GM18505 (cell line): ENCODE measurements at regions not wholly inside any gene's neighbourhood (a gene's known extent, or its start where the extent isn't known, plus 50 kb on each side); places are given as distances from the start of the nearest gene placed in this dataset.

Source experiments
- ATAC-seq: cut with Tn5 transposase; IDR thresholded peaks from one replicate; pipeline ENCODE4 v1.9.1; 2021; ENCODE audit not compliant: unreplicated experiment
- POLR2A ChIP-seq: IDR thresholded peaks from 4 replicates; pipeline ENCODE4 v1.6.1; 2011; ENCODE audit warnings: borderline replicate concordance; ENCODE audit not compliant: insufficient read depth, insufficient read length; ENCODE audit errors: extremely low read depth

- TF ChIP-seq POLR2A = no peak
- no peak for ATAC-seq
These were observed 51.9 kb upstream of the CDIN1 start for GRCh38 chr15:36527235-36528162.

- TF ChIP-seq POLR2A = no peak
- peak; percentile 62 for ATAC-seq
These were observed 50.0 kb upstream of the CDIN1 start for GRCh38 chr15:36529296-36530011.
